Activated CD8-positive, alpha-beta T cell treated with anti-CD3 and anti-CD28 coated beads for 36 hours (primary cell): ENCODE measurements at regions not wholly inside any gene's neighbourhood (a gene's known extent, or its start where the extent isn't known, plus 50 kb on each side); places are given as distances from the start of the nearest gene placed in this dataset.

Experiments
- ATAC-seq: fragments of 200-7000 bp; cut with Tn5 transposase; one replicate; pipeline ENCODE4 v1.10.0; 2021; ENCODE audit warnings: mild to moderate bottlenecking, moderate library complexity
- CTCF ChIA-PET: fragments of 350-600 bp; sonication (Branson Sonifier 250); formaldehyde crosslinking; loops from one replicate; lab custom pipeline; 2021; ENCODE audit warnings: antibody characterized with exemption; lab: Charles Lee
- POLR2A ChIA-PET: fragments of 350-600 bp; sonication (Branson Sonifier 250); formaldehyde crosslinking; loops from one replicate; lab custom pipeline; 2021; ENCODE audit warnings: antibody characterized with exemption; lab: Charles Lee
- DNase-seq: peaks from one replicate; pipeline ENCODE4 v3.0.0-alpha.2; 2020
- H3K27ac Mint-ChIP-seq: one replicate; pipeline ENCODE4 v1.8.0; 2021; ENCODE audit warnings: mild to moderate bottlenecking, mixed read lengths
- H3K27me3 Mint-ChIP-seq: one replicate; pipeline ENCODE4 v1.8.0; 2021; ENCODE audit warnings: mixed read lengths
- H3K36me3 Mint-ChIP-seq: one replicate; pipeline ENCODE4 v1.8.0; 2021; ENCODE audit warnings: low read depth, mixed read lengths
- H3K4me1 Mint-ChIP-seq: one replicate; pipeline ENCODE4 v1.8.0; 2021; ENCODE audit warnings: low read depth, mixed read lengths
- H3K4me3 Mint-ChIP-seq: one replicate; pipeline ENCODE4 v1.8.0; 2021; ENCODE audit warnings: mild to moderate bottlenecking, moderate library complexity, mixed read lengths
- H3K9me3 Mint-ChIP-seq: one replicate; pipeline ENCODE4 v1.8.0; 2021; ENCODE audit warnings: mixed read lengths
- CTCF ChIP-seq: fragments of 200-600 bp; IDR thresholded peaks from one replicate; pipeline ENCODE4 v1.8.0; 2022; ENCODE audit warnings: antibody characterized with exemption, mild to moderate bottlenecking
- intact Hi-C: fragments of 100-400 bp; cut with micrococcal nuclease; formaldehyde crosslinking; loops from one replicate; pipeline ENCODE4 v1.10.0; 2022

DNA sequence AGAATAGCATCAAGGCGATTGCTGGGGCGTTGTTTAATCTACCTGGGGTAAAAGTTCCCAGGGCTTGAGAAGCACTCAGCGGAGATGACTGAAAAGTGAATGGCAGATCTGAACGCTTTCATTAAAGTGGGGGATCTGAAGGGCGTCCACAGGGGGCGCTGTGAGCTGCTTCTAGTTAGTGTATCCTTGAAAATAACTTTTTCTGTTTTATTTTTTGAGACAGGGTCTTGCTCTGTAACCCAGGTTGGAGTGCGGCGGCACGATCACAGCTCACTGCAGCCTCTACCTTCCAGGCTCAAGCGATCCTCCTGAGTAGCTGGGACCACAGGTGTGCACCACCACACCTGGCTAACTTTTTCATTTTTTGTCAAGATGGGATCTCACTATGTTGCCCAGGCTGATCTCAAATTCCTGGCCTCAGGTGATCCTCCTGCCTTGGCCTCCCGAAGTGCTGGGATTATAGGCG lies 360.4 kb downstream of the SEC14L1 start:
- Mint-ChIP-seq H3K36me3 (peaks cover 33% of the 10 kb centered on the region), H3K4me3 (no peak overlapping the region), H3K9me3 (no peaks in the 10 kb centered on the region), H3K27ac (peak overlapping the region; percentile 20), H3K4me1 (no peaks in the 10 kb centered on the region), H3K27me3 (no peaks in the 10 kb centered on the region)
- ChIA-PET POLR2A (no interaction called here), CTCF (interaction anchor here (0.7 to 1.6 kb wide), 9 partner anchors 8 to 176 kb away, joined by 3 to 5 read pairs (median 4); no protein-coding TSS in a partner anchor)
- ATAC-seq (no peak), DNase-seq (peak; percentile 68)
- TF ChIP-seq CTCF: peak; percentile 64
- intact Hi-C loops: no loop called here

DNA sequence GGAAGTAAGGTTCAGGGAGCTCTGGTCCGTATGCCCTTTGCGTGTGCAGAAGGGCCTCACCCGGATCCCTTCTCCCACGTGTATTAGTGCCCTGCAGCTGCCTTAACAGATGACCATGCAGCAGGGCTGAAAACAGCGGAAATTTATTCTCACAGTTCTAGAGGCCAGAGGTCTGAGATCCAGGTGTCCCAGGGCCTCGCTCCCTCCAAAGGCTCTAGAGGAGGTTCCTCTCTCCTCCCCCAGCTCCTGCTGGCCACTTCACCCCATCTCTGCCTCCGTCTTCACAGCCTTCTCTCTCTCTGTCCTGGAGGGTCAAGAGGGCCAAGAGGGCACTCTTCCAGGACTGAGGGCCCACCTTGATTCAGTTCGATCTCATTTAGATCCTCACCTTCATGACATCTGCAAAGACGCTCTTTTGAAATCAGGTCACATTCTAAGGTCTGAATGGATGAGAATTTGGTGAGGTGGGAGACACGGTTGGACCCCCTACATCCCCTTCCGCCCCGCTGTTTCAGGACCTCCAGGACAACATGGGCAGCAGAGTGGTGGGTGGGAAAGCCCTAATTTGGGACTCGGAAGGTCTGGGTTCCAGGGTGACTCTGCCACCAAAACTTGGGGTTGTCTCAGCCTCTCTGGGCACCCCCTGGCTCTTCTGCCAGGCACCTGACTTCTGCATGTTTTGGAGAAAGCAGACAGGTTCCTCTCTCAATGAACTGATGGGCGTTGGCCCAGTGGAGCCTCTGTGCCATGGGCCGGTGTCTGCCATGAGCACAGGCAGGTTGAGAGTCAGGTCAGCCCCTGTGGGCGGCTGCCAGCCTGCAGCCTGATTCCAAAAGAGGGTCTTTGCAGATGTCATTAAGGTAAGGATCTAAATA lies 361.2 kb downstream of the SEC14L1 start:
- Mint-ChIP-seq H3K27ac (no peak overlapping the region), H3K4me1 (no peaks in the 10 kb centered on the region), H3K36me3 (peaks cover 32% of the 10 kb centered on the region), H3K4me3 (no peak overlapping the region), H3K9me3 (no peaks in the 10 kb centered on the region), H3K27me3 (no peaks in the 10 kb centered on the region)
- intact Hi-C loops: no loop called here
- no peak for TF ChIP-seq CTCF
- ATAC-seq (no peak), DNase-seq (no peak)
- CTCF ChIA-PET: interaction anchor here (0.7 to 1.6 kb wide), 9 partner anchors 9 to 177 kb away, joined by 3 to 5 read pairs (median 4); no protein-coding TSS in a partner anchor
- POLR2A ChIA-PET: no interaction called here

DNA sequence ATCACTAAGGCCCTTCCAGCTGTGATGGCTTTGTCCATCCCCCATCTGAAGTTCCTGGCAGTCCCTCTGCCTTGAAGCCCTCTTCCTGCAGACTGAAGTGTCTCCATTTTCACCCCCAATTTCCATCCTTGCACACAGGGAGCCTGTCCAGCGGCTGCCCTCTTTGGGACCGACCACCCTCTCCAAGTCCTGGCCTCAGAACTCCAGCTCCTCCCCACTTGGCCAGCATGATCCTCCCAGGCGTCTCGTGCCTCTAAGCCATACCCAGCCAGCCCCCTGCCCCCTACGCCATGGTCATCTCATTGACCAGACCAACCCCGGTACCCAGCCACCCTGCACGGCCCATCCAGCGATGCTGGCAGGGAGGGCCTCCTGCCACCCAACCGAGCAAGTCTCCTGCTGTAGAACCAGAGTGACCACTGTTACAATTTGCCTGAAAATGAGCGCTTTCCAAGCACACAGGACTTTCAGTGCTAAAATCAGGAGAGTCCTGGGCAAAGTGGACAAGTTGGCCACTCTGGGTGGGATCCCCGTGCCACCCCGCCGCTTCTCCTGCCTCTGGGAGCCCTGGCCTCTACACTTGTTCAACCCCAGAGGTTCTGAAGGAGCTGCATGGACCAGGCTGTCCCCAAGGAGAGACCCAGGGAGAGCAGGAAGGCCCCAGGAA lies 362.0 kb downstream of the SEC14L1 start:
- Mint-ChIP-seq H3K4me3 (no peak overlapping the region), H3K27ac (peak overlapping the region; percentile 63), H3K36me3 (peaks cover 29% of the 10 kb centered on the region), H3K4me1 (no peaks in the 10 kb centered on the region), H3K9me3 (no peaks in the 10 kb centered on the region), H3K27me3 (no peaks in the 10 kb centered on the region)
- no peak for TF ChIP-seq CTCF
- ChIA-PET CTCF (no interaction called here), POLR2A (interaction anchor here (0.7 kb wide), 1 partner anchor 10 kb away, joined by 3 read pairs; no protein-coding TSS in a partner anchor)
- intact Hi-C loops: no loop called here
- ATAC-seq (no peak), DNase-seq (no peak)

DNA sequence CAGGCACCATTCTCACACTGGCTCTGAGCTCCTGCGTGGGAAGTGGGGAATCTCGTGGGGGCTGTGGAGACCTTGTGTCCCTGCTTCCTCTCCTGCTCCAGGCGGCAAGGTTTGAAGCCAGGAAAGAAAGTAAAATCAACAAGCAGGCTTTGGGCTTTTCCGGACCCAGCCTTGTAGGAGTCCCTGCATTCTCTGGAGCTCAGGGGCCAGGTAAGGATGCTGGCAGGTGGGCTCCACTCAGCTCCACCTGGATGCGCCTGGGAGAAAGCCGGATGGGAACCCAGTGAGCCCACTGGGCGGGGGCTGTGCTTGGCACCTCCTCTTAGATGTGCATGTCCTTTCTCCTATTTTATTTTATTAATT lies 362.5 kb downstream of the SEC14L1 start:
- H3K27ac Mint-ChIP-seq: no peak overlapping the region
- no peaks in the 10 kb centered on the region for H3K27me3 Mint-ChIP-seq
- TF ChIP-seq CTCF: no peak
- no peak for ATAC-seq
- H3K4me1 Mint-ChIP-seq: no peaks in the 10 kb centered on the region
- ChIA-PET CTCF (no interaction called here), POLR2A (interaction anchor here (0.7 kb wide), 1 partner anchor 11 kb away, joined by 3 read pairs; no protein-coding TSS in a partner anchor)
- intact Hi-C loops: no loop called here
- no peak overlapping the region for H3K4me3 Mint-ChIP-seq
- H3K36me3 Mint-ChIP-seq: peaks cover 27% of the 10 kb centered on the region
- no peaks in the 10 kb centered on the region for H3K9me3 Mint-ChIP-seq
- no peak for DNase-seq
